Natural killer cell (primary cell): ENCODE measurements at regions not wholly inside any gene's neighbourhood (a gene's known extent, or its start where the extent isn't known, plus 50 kb on each side); places are given as distances from the start of the nearest gene placed in this dataset.

Experiments
- ATAC-seq, 3 donors: fragments of 150-1000 bp in 2 of 3; fragments of 200-7000 bp in 1 of 3; cut with Tn5 transposase; 1 replicate in 1 of 3; 2 replicates in 2 of 3; pipeline ENCODE4 v1.10.0; 2021; ENCODE audit warnings: mild to moderate bottlenecking in 2 of 3, moderate library complexity in 2 of 3
- DNase-seq, 2 donors: peaks; one replicate each; pipeline versions ENCODE4 v3.0.0 to v3.0.0-alpha.2; 2013 to 2021; ENCODE audit warnings: mixed read lengths in 1 of 2
- H3K27ac ChIP-seq: one replicate; pipeline ENCODE4 v1.5.1; 2013; ENCODE audit warnings: mild to moderate bottlenecking, low read length
- H3K27me3 ChIP-seq: one replicate; pipeline ENCODE4 v1.6.1; 2013; ENCODE audit warnings: low read length; ENCODE audit not compliant: control insufficient read depth, insufficient read depth
- H3K36me3 ChIP-seq: one replicate; pipeline ENCODE4 v1.6.1; 2013; ENCODE audit warnings: low read length; ENCODE audit not compliant: control insufficient read depth, insufficient read depth
- H3K4me1 ChIP-seq: one replicate; pipeline ENCODE4 v1.6.1; 2013; ENCODE audit warnings: low read length; ENCODE audit not compliant: control insufficient read depth, insufficient read depth
- H3K4me3 ChIP-seq: one replicate; pipeline ENCODE4 v1.5.1; 2013; ENCODE audit warnings: low read length
- H3K9me3 ChIP-seq: one replicate; pipeline ENCODE4 v1.6.1; 2013; ENCODE audit warnings: low read length; ENCODE audit not compliant: control insufficient read depth, insufficient read depth
- H3K27ac Mint-ChIP-seq, 2 donors: one replicate each; pipeline ENCODE4 v1.8.0; 2022; ENCODE audit warnings: mild to moderate bottlenecking in 2 of 2, mixed read lengths in 2 of 2, moderate library complexity in 1 of 2
- H3K27me3 Mint-ChIP-seq, 2 donors: one replicate each; pipeline ENCODE4 v1.8.0; 2022; ENCODE audit warnings: low read depth in 2 of 2, mixed read lengths in 2 of 2
- H3K36me3 Mint-ChIP-seq: one replicate; pipeline ENCODE4 v1.8.0; 2022; ENCODE audit warnings: mixed read lengths
- H3K4me1 Mint-ChIP-seq, 2 donors: one replicate each; pipeline ENCODE4 v1.8.0; 2022; ENCODE audit warnings: mixed read lengths in 2 of 2
- H3K4me3 Mint-ChIP-seq: one replicate; pipeline ENCODE4 v1.8.0; 2022; ENCODE audit warnings: mild to moderate bottlenecking, moderate library complexity, mixed read lengths
- H3K9me3 Mint-ChIP-seq, 2 donors: one replicate each; pipeline ENCODE4 v1.8.0; 2022; ENCODE audit warnings: mixed read lengths in 2 of 2
- WGBS: methylation state at CpG from one replicate; pipeline ENCODE4 v1.1.7; 2013; ENCODE audit warnings: missing lambda C conversion rate; ENCODE audit not compliant: insufficient coverage; 5-methylcytosine and 5-hydroxymethylcytosine counted together
- intact Hi-C: fragments of 100-400 bp; cut with micrococcal nuclease; formaldehyde crosslinking; loops from one replicate; pipeline ENCODE4 v1.14.2; 2022
- TF ChIP-seq, protein P1 (sequence below): fragments of 200-600 bp; IDR thresholded peaks from one replicate; pipeline ENCODE4 v1.8.0; 2022; ENCODE audit warnings: antibody characterized with exemption

DNA sequence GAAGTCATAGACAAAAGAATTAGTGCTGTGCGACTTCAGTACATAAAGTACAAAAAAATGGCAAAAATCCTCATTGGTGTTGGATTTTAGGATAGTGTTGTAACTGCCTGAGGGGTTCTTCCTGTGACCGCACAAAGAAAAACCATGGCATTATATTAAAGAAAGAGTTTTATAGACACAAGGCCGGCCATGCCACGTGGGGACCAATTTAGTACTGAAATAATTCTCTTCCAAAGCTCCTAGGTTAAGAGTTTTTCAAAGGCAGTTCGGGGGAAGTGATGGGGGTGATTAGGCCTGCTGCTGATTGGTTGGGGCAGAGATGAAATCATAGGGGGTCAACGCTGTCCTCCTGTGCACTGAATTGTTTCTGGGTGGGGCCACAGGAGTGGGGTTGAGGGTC lies 150.9 kb upstream of the EEA1 start:
- no peaks in the 10 kb centered on the region for H3K36me3 ChIP-seq
- H3K27me3 ChIP-seq: no peaks in the 10 kb centered on the region
- ATAC-seq (no peak), DNase-seq (no peak)
- intact Hi-C loops: no loop called here
- Mint-ChIP-seq H3K27ac (no peak overlapping the region), H3K27me3 (peaks cover 0 to 6% of the 10 kb centered on the region in 2 donors), H3K4me3 (no peak overlapping the region), H3K4me1 (no peaks in the 10 kb centered on the region), H3K9me3 (no peaks in the 10 kb centered on the region), H3K36me3 (no peaks in the 10 kb centered on the region)
- 88% methylated on average over 6 of the region's 6 CpGs for WGBS
- H3K9me3 ChIP-seq: no peaks in the 10 kb centered on the region
- no peaks in the 10 kb centered on the region for H3K4me1 ChIP-seq
- no peak overlapping the region for H3K4me3 ChIP-seq
- TF ChIP-seq, protein P1, sequence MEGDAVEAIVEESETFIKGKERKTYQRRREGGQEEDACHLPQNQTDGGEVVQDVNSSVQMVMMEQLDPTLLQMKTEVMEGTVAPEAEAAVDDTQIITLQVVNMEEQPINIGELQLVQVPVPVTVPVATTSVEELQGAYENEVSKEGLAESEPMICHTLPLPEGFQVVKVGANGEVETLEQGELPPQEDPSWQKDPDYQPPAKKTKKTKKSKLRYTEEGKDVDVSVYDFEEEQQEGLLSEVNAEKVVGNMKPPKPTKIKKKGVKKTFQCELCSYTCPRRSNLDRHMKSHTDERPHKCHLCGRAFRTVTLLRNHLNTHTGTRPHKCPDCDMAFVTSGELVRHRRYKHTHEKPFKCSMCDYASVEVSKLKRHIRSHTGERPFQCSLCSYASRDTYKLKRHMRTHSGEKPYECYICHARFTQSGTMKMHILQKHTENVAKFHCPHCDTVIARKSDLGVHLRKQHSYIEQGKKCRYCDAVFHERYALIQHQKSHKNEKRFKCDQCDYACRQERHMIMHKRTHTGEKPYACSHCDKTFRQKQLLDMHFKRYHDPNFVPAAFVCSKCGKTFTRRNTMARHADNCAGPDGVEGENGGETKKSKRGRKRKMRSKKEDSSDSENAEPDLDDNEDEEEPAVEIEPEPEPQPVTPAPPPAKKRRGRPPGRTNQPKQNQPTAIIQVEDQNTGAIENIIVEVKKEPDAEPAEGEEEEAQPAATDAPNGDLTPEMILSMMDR: no peak
- H3K27ac ChIP-seq: no peak overlapping the region

DNA sequence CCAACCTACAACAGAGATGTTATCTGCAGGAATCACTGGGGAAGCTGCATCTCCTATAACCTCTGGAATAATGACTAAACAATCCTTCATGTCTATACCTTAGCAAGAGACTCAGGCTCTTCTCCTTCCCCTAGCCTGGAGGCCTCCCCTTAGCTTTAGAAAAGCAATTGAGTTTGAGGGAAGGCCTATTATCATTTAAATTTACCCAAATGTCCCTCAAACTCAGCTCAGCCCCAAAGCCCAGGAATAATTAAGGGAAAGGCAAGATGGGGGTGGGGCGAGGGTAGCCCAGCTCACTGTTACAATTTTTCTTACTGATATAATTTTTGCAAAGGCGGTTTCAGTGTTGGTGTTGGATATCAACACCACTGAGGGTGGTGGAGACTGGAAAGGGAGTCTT lies 151.4 kb upstream of the EEA1 start:
- no peaks in the 10 kb centered on the region for H3K4me1 ChIP-seq
- intact Hi-C loops: no loop called here
- H3K36me3 Mint-ChIP-seq: no peaks in the 10 kb centered on the region
- no peak for DNase-seq
- ATAC-seq: no peak
- H3K4me1 Mint-ChIP-seq: no peaks in the 10 kb centered on the region
- H3K4me3 ChIP-seq: no peak overlapping the region
- H3K4me3 Mint-ChIP-seq: no peak overlapping the region
- no peaks in the 10 kb centered on the region for H3K9me3 Mint-ChIP-seq
- H3K27ac ChIP-seq: no peak overlapping the region
- TF ChIP-seq, protein P1: no peak
- peaks cover 0 to 5% of the 10 kb centered on the region in 2 donors for H3K27me3 Mint-ChIP-seq
- 92% methylated on average over 2 of the region's 2 CpGs for WGBS
- no peaks in the 10 kb centered on the region for H3K36me3 ChIP-seq
- no peak overlapping the region for H3K27ac Mint-ChIP-seq
- no peaks in the 10 kb centered on the region for H3K9me3 ChIP-seq
- no peaks in the 10 kb centered on the region for H3K27me3 ChIP-seq

DNA sequence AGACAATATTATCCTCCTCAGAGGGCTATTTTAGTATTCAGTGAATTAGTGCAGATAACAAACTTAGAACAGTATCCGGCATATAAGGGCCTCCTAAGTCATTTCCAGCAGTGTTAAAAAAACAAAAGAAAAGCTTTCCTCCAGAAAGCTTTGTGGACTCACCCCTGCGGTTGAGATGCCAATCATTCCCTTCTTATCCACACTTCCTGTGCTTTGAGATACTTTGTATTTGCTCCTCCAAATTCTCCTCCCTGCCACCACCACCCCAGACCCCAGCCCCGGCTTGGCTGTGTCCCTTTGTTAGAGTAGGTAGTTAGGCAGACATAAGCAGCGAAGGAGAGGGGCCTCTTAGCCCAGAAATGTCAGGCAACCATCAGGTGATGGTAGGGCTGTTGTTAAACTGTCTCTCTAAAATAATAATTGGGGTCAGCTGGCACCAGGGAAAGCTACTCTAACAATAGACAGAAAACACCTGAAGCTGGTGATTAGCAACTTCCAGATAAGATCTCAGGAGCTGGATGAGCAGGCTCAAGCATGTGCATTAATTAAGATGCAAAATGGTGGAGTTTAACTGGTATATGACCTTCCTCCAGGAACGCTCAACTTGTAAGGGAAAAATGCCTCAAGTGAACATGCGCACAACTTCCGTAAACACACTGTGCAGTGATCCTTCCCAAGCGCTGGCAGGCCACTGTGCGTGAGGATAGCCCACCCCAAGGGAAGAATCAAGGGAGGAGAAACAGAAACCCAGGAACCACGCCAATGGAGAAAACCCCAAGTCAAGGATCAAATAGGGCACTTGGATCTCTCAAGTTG lies 152.1 kb upstream of the EEA1 start:
- intact Hi-C loops: no loop called here
- DNase-seq (no peak), ATAC-seq (no peak)
- no peaks in the 10 kb centered on the region for H3K9me3 ChIP-seq
- H3K27ac ChIP-seq: no peak overlapping the region
- H3K4me3 ChIP-seq: no peak overlapping the region
- Mint-ChIP-seq H3K9me3 (no peaks in the 10 kb centered on the region), H3K27ac (no peak overlapping the region), H3K4me3 (no peak overlapping the region), H3K27me3 (peaks cover 0 to 2% of the 10 kb centered on the region in 2 donors), H3K4me1 (no peaks in the 10 kb centered on the region), H3K36me3 (no peaks in the 10 kb centered on the region)
- H3K4me1 ChIP-seq: no peaks in the 10 kb centered on the region
- TF ChIP-seq, protein P1: no peak
- 90% methylated on average over 9 of the region's 10 CpGs for WGBS
- no peaks in the 10 kb centered on the region for H3K36me3 ChIP-seq
- H3K27me3 ChIP-seq: no peaks in the 10 kb centered on the region

DNA sequence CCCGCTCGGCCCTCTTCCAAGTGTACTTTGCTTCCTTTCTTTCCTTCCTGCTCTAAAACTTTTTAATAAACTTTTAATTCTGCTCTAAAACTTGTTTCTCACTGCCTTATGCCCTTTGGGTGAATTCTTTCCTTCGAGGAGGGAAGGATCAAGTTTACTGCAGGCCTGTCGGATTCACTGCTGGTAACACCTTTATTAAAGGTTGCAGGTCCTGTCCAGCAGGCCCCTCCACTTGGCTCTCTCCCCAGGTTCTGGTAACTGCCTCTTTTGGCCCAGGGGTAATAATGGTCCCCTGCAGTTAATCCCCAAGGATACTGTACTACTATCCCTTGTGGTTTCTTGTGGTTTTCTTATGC lies 152.7 kb upstream of the EEA1 start:
- Mint-ChIP-seq H3K4me3 (no peak overlapping the region), H3K9me3 (no peaks in the 10 kb centered on the region), H3K27me3 (peaks cover 0 to 2% of the 10 kb centered on the region in 2 donors), H3K4me1 (no peaks in the 10 kb centered on the region), H3K27ac (no peak overlapping the region), H3K36me3 (no peaks in the 10 kb centered on the region)
- ATAC-seq: no peak
- intact Hi-C loops: no loop called here
- no peak overlapping the region for H3K27ac ChIP-seq
- no peaks in the 10 kb centered on the region for H3K4me1 ChIP-seq
- TF ChIP-seq, protein P1: no peak
- H3K36me3 ChIP-seq: no peaks in the 10 kb centered on the region
- DNase-seq: no peak
- H3K27me3 ChIP-seq: no peaks in the 10 kb centered on the region
- H3K9me3 ChIP-seq: no peaks in the 10 kb centered on the region
- WGBS: 97% methylated on average over 4 of the region's 4 CpGs
- H3K4me3 ChIP-seq: no peak overlapping the region
